IPS DF 19.7 (cell line): ENCODE measurements at regions not wholly inside any gene's neighbourhood (a gene's known extent, or its start where the extent isn't known, plus 50 kb on each side); places are given as distances from the start of the nearest gene placed in this dataset.

ENCODE experiments used
- DNase-seq: peaks from one replicate; pipeline ENCODE4 v3.0.0-alpha.2; 2013; ENCODE audit warnings: low read depth, low spot score

GRCh38 chr3:59341459-59341858 lies 291.6 kb upstream of the CFAP20DC start:
- DNase-seq, result no peak

- no peak for DNase-seq
Measured at GRCh38 chr3:59339818-59340217, 290.0 kb upstream of the CFAP20DC start.

GRCh38 chr3:59338934-59339333 lies 289.1 kb upstream of the CFAP20DC start:
- DNase-seq, result no peak

GRCh38 chr3:59335338-59335737 lies 285.5 kb upstream of the CFAP20DC start:
- DNase-seq, result no peak

- no peak for DNase-seq
Measured at GRCh38 chr3:59334585-59334984, 284.8 kb upstream of the CFAP20DC start.

- no peak for DNase-seq
Measured at GRCh38 chr3:59327376-59327808, 277.6 kb upstream of the CFAP20DC start.

- no peak for DNase-seq
Measured at GRCh38 chr3:59326246-59327024, 276.6 kb upstream of the CFAP20DC start.

GRCh38 chr3:59321881-59322540 lies 272.2 kb upstream of the CFAP20DC start:
- no peak for DNase-seq

GRCh38 chr3:59320080-59320479 lies 270.3 kb upstream of the CFAP20DC start:
- no peak for DNase-seq

- no peak for DNase-seq
Measured at GRCh38 chr3:59319442-59319841, 269.6 kb upstream of the CFAP20DC start.

- no peak for DNase-seq
Measured at GRCh38 chr3:59318881-59319280, 269.1 kb upstream of the CFAP20DC start.

GRCh38 chr3:59317386-59317785 lies 267.6 kb upstream of the CFAP20DC start:
- DNase-seq, result no peak

GRCh38 chr3:59316688-59317275 lies 267.0 kb upstream of the CFAP20DC start:
- no peak for DNase-seq

GRCh38 chr3:59313365-59313764 lies 263.5 kb upstream of the CFAP20DC start:
- no peak for DNase-seq

- DNase-seq, result no peak
Measured at GRCh38 chr3:59311231-59311630, 261.4 kb upstream of the CFAP20DC start.

GRCh38 chr3:59310736-59311135 lies 260.9 kb upstream of the CFAP20DC start:
- DNase-seq, result no peak

GRCh38 chr3:59308684-59309083 lies 258.9 kb upstream of the CFAP20DC start:
- DNase-seq, result no peak

GRCh38 chr3:59308001-59308400 lies 258.2 kb upstream of the CFAP20DC start:
- DNase-seq, result no peak

GRCh38 chr3:59306436-59306835 lies 256.6 kb upstream of the CFAP20DC start:
- no peak for DNase-seq

- no peak for DNase-seq
Measured at GRCh38 chr3:59304296-59304695, 254.5 kb upstream of the CFAP20DC start.

- DNase-seq, result no peak
Measured at GRCh38 chr3:59303452-59303851, 253.6 kb upstream of the CFAP20DC start.

- no peak for DNase-seq
Measured at GRCh38 chr3:59302442-59302841, 252.6 kb upstream of the CFAP20DC start.

- no peak for DNase-seq
Measured at GRCh38 chr3:59300733-59301132, 250.9 kb upstream of the CFAP20DC start.
